ENCODE measurements at regions not wholly inside any gene's neighbourhood (a gene's known extent, or its start where the extent isn't known, plus 50 kb on each side); places are given as distances from the start of the nearest gene placed in this dataset.

DNA sequence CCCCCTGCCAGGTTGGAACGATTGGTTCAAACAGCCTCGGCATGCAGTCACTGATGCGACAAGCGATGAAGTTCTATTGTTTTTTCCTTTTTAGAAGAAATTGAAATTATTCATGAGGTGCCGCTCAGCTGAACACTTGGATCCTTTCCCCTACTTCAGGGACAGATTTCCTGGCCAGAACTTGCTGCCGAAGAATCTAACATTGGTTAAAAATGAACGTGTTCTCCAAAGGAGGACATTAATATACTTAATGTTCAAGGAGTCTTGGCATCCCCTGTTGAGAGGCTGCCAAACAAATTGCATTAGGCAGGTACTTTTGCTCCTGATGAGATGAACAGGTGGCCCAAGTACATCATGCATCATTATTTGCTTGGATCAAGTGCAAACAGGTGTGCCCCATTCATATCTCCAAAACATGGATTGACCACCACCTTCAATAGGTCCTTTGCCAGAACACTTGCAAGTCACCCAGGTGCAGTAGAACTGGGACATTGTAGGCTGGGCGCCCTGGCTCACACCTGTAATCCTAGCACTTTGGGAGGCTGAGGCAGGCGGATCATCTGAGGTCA is 437.2 kb downstream of the HAPSTR1 start:
- H3K9me3 ChIP-seq (replicated peaks; ENCODE audit: control insufficient read depth, insufficient read depth, low read depth, low read length): no peaks in the 10 kb centered on the region
- BruUV-seq (replicated peaks): no TSS peak
- WGBS (ENCODE audit: insufficient coverage, low coverage, missing lambda C conversion rate): 1% methylated on average over 9 of the region's 9 CpGs
- H3K9me1 ChIP-seq (ENCODE audit: control insufficient read depth, insufficient read depth, low read length): no peaks in the 10 kb centered on the region
- FAIRE-seq (no peak), DNase-seq (ENCODE audit: extremely low read depth in 1 of 4, low spot score in 3 of 4) (no peak), ATAC-seq (no peak)
- ChIA-PET POLR2A (no interaction called here), CTCF (ENCODE audit: low intra/inter-chr PET ratio) (no interaction called here)
- no peak overlapping the region for H3K4me3 ChIP-seq
- no peak overlapping the region for H3K27ac ChIP-seq (ENCODE audit: extremely low read depth, low read depth, low read length)
- in situ Hi-C loops (cut with MboI) (no loop called here), intact Hi-C loops (cut with micrococcal nuclease) (no loop called here)
- no peaks in the 10 kb centered on the region for H4K20me1 ChIP-seq (replicated peaks; ENCODE audit: control insufficient read depth, insufficient read depth, low read length)
- H3K4me2 ChIP-seq (ENCODE audit: insufficient read depth, low read length): no peak overlapping the region
- no peak overlapping the region for H2AFZ ChIP-seq (ENCODE audit: low read depth, low read length)
- H3K4me1 ChIP-seq (replicated peaks in 1 of 2; ENCODE audit: control insufficient read depth in 2 of 2, insufficient read depth in 2 of 2, low read length in 2 of 2): no peaks in the 10 kb centered on the region
- no peaks in the 10 kb centered on the region for H3K36me3 ChIP-seq (ENCODE audit: control insufficient read depth, insufficient read depth, low read length)
- H3K9ac ChIP-seq (ENCODE audit: insufficient read depth in 1 of 2, low read depth in 2 of 2, low read length in 2 of 2): no peak overlapping the region
- H3K79me2 ChIP-seq (ENCODE audit: control insufficient read depth, insufficient read depth, low read length): no peaks in the 10 kb centered on the region
- H3K27me3 ChIP-seq (ENCODE audit: control insufficient read depth in 2 of 2, insufficient read depth in 2 of 2, low read length in 2 of 2): peaks cover 0 to 8% of the 10 kb centered on the region in 2 experiments; a peak in 2 of 5 replicates
- TF ChIP-seq ZNF407 (IDR thresholded peaks at IDR 0.05; ENCODE audit: low read depth) (no peak), ZNF347 (CRISPR knock-in tag; IDR thresholded peaks at IDR 0.05; ENCODE audit: low read depth) (no peak), TFAM (CRISPR knock-in tag; conservative IDR thresholded peaks at IDR 0.05) (no peak), CHD1 (IDR thresholded peaks at IDR 0.05; ENCODE audit: low read length) (no peak), TEAD2 (tag; IDR thresholded peaks at IDR 0.05) (no peak), ARNT (IDR thresholded peaks at IDR 0.05) (no peak), OTX1 (CRISPR knock-in tag; IDR thresholded peaks at IDR 0.05) (no peak), GABPA (tag; conservative IDR thresholded peaks at IDR 0.05; ENCODE audit: low read depth) (no peak), ZBTB17 (CRISPR knock-in tag; IDR thresholded peaks at IDR 0.05) (no peak), NEUROD1 (IDR thresholded peaks at IDR 0.05; ENCODE audit: borderline replicate concordance, low read depth, low read length, partially characterized antibody) (no peak)
- TF ChIP-seq, protein P1, sequence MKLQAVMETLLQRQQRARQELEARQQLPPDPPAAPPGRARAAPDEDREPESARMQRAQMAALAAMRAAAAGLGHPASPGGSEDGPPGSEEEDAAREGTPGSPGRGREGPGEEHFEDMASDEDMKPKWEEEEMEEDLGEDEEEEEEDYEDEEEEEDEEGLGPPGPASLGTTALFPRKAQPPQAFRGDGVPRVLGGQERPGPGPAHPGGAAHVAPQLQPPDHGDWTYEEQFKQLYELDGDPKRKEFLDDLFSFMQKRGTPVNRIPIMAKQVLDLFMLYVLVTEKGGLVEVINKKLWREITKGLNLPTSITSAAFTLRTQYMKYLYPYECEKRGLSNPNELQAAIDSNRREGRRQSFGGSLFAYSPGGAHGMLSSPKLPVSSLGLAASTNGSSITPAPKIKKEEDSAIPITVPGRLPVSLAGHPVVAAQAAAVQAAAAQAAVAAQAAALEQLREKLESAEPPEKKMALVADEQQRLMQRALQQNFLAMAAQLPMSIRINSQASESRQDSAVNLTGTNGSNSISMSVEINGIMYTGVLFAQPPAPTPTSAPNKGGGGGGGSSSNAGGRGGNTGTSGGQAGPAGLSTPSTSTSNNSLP (IDR thresholded peaks at IDR 0.05; ENCODE audit: borderline replicate concordance, low read depth, low read length): no peak
- TF ChIP-seq, protein P2, sequence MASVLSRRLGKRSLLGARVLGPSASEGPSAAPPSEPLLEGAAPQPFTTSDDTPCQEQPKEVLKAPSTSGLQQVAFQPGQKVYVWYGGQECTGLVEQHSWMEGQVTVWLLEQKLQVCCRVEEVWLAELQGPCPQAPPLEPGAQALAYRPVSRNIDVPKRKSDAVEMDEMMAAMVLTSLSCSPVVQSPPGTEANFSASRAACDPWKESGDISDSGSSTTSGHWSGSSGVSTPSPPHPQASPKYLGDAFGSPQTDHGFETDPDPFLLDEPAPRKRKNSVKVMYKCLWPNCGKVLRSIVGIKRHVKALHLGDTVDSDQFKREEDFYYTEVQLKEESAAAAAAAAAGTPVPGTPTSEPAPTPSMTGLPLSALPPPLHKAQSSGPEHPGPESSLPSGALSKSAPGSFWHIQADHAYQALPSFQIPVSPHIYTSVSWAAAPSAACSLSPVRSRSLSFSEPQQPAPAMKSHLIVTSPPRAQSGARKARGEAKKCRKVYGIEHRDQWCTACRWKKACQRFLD (CRISPR knock-in tag; IDR thresholded peaks at IDR 0.05): no peak
